H1 (cell line): ENCODE measurements at regions not wholly inside any gene's neighbourhood (a gene's known extent, or its start where the extent isn't known, plus 50 kb on each side); places are given as distances from the start of the nearest gene placed in this dataset.

ENCODE experiments used
- ATF3 ChIP-seq: IDR thresholded peaks from 2 replicates; pipeline ENCODE4 v1.6.1; 2011; ENCODE audit warnings: low read depth, mild to moderate bottlenecking, low read length; ENCODE audit not compliant: insufficient read depth
- CEBPB ChIP-seq: IDR thresholded peaks from 2 replicates; pipeline ENCODE4 v1.6.1; 2012; ENCODE audit warnings: low read depth, low read length
- CHD2 ChIP-seq: IDR thresholded peaks from 2 replicates; pipeline ENCODE4 v1.6.1; 2012; ENCODE audit warnings: low read length, improper control_type of control experiment
- CTCF ChIP-seq, 3 experiments: IDR thresholded peaks; 1 replicate in 2 of 3; 2 replicates in 1 of 3; pipeline versions ENCODE4 v1.5.1 to v1.6.1; 2011; ENCODE audit warnings: low read length in 3 of 3, mild to moderate bottlenecking in 3 of 3, inconsistent platforms in 2 of 3, low read depth in 1 of 3, moderate library complexity in 1 of 3; ENCODE audit not compliant: insufficient read depth in 1 of 3; ENCODE audit errors: control extremely low read depth in 1 of 3
- EP300 ChIP-seq, 2 experiments: IDR thresholded peaks; 1 replicate in 1 of 2; 2 replicates in 1 of 2; pipeline ENCODE4 v1.6.1; 2011 to 2012; ENCODE audit warnings: low read depth in 2 of 2, low read length in 2 of 2, mild to moderate bottlenecking in 2 of 2, borderline replicate concordance in 1 of 2, inconsistent platforms in 1 of 2, moderate library complexity in 1 of 2
- GABPA ChIP-seq: IDR thresholded peaks from 2 replicates; pipeline ENCODE4 v1.6.1; 2011; ENCODE audit warnings: mild to moderate bottlenecking, low read length, moderate library complexity, borderline replicate concordance; ENCODE audit not compliant: insufficient read depth
- MAX ChIP-seq: IDR thresholded peaks from 2 replicates; pipeline ENCODE4 v1.6.1; 2012; ENCODE audit warnings: inconsistent platforms
- POLR2A ChIP-seq, 2 experiments: IDR thresholded peaks; 1 replicate in 1 of 2; 2 replicates in 1 of 2; pipeline ENCODE4 v1.6.1; 2011; ENCODE audit warnings: low read depth in 2 of 2, low read length in 2 of 2, mild to moderate bottlenecking in 2 of 2; ENCODE audit errors: control extremely low read depth in 1 of 2
- POLR2AphosphoS5 ChIP-seq: IDR thresholded peaks from 2 replicates; pipeline ENCODE4 v1.6.1; 2011; ENCODE audit warnings: low read depth, low read length
- RAD21 ChIP-seq, 2 experiments: IDR thresholded peaks in 1 of 2; conservative IDR thresholded peaks in 1 of 2; 2 replicates each; pipeline ENCODE4 v1.6.1; 2011; ENCODE audit warnings: low read depth in 2 of 2, low read length in 2 of 2, improper control_type of control experiment in 1 of 2, inconsistent platforms in 1 of 2, mild to moderate bottlenecking in 1 of 2, moderate library complexity in 1 of 2
- RBBP5 ChIP-seq: IDR thresholded peaks from 2 replicates; pipeline ENCODE4 v1.7.1; 2012; ENCODE audit warnings: low read depth, mild to moderate bottlenecking, inconsistent platforms, low read length, moderate library complexity, borderline replicate concordance

- TF ChIP-seq POLR2AphosphoS5 (no peak), MAX (no peak), RAD21 (IDR thresholded peaks at IDR 0.05 in 1 of 2, conservative IDR thresholded peaks at IDR 0.05 in 1 of 2; ENCODE audit: low read depth in 2 of 2, low read length in 2 of 2) (no peak), EP300 (IDR thresholded peaks at IDR 0.05; ENCODE audit: borderline replicate concordance in 1 of 2, low read depth in 2 of 2, low read length in 2 of 2) (no peak), CTCF (IDR thresholded peaks at IDR 0.05; ENCODE audit: control extremely low read depth in 1 of 3, insufficient read depth in 1 of 3, low read depth in 1 of 3, low read length in 3 of 3) (no peak), CEBPB (no peak), ATF3 (no peak), GABPA (no peak), RBBP5 (no peak), CHD2 (no peak), POLR2A (IDR thresholded peaks at IDR 0.05; ENCODE audit: control extremely low read depth in 1 of 2, low read depth in 2 of 2, low read length in 2 of 2) (no peak)
Observed at GRCh38 chr6:44049989-44050871, 77.0 kb downstream of the MRPL14 start.
